Mucosa of descending colon (tissue), 3 donors: ENCODE measurements at regions not wholly inside any gene's neighbourhood (a gene's known extent, or its start where the extent isn't known, plus 50 kb on each side); places are given as distances from the start of the nearest gene placed in this dataset.
A peak's percentile ranks its signal among the peaks of the same experiment; 100 is the strongest.

Experiments
- ATAC-seq: fragments of 200-7000 bp; cut with Tn5 transposase; one replicate; pipeline ENCODE4 v1.9.1; 2020; ENCODE audit warnings: mild to moderate bottlenecking, moderate library complexity
- DNase-seq, 3 donors: peaks; one replicate each; pipeline ENCODE4 v3.0.0-alpha.2; 2020
- H3K36me3 ChIP-seq: fragments of 200-600 bp; one replicate; pipeline ENCODE4 v1.8.0; 2021; ENCODE audit warnings: low read depth, mild to moderate bottlenecking
- H3K4me1 ChIP-seq: fragments of 200-600 bp; one replicate; pipeline ENCODE4 v1.8.0; 2021; ENCODE audit warnings: low read depth, mild to moderate bottlenecking
- H3K4me3 ChIP-seq: fragments of 200-600 bp; one replicate; pipeline ENCODE4 v1.8.0; 2021; ENCODE audit warnings: mild to moderate bottlenecking
- H3K9me3 ChIP-seq: fragments of 200-600 bp; one replicate; pipeline ENCODE4 v1.8.0; 2021; ENCODE audit warnings: mild to moderate bottlenecking
- intact Hi-C, 2 donors: fragments of 100-400 bp; cut with DNase I in 1 of 2; cut with micrococcal nuclease in 1 of 2; formaldehyde crosslinking; loops; one replicate each; pipeline versions ENCODE4 v1.11.0 to v1.11.1; 2022; cut with DNase I, micrococcal nuclease
- TF ChIP-seq, protein P1 (sequence below): fragments of 200-600 bp; IDR thresholded peaks from one replicate; pipeline ENCODE4 v1.8.0; 2022; ENCODE audit warnings: antibody characterized with exemption, mild to moderate bottlenecking
- donor health status: DM: no; HTN: no; CAD: no; lungs with moderate emphysema.
- donor health status: DM: no; HTN: no; CAD: no.
- donor health status: DM: no; HTN: yes; CAD: no.

- Histone ChIP-seq H3K36me3 (no peaks in the 10 kb centered on the region), H3K4me3 (no peak overlapping the region), H3K9me3 (no peaks in the 10 kb centered on the region), H3K4me1 (no peaks in the 10 kb centered on the region)
- TF ChIP-seq, protein P1, sequence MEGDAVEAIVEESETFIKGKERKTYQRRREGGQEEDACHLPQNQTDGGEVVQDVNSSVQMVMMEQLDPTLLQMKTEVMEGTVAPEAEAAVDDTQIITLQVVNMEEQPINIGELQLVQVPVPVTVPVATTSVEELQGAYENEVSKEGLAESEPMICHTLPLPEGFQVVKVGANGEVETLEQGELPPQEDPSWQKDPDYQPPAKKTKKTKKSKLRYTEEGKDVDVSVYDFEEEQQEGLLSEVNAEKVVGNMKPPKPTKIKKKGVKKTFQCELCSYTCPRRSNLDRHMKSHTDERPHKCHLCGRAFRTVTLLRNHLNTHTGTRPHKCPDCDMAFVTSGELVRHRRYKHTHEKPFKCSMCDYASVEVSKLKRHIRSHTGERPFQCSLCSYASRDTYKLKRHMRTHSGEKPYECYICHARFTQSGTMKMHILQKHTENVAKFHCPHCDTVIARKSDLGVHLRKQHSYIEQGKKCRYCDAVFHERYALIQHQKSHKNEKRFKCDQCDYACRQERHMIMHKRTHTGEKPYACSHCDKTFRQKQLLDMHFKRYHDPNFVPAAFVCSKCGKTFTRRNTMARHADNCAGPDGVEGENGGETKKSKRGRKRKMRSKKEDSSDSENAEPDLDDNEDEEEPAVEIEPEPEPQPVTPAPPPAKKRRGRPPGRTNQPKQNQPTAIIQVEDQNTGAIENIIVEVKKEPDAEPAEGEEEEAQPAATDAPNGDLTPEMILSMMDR: no peak
- ATAC-seq (no peak), DNase-seq (no peak)
- intact Hi-C loops: loop anchor here (10.0 kb wide), 2 partner anchors 166 to 556 kb away; partner anchors contain the start of gene HLX (in 1 of the 2)
Measured at GRCh38 chr1:221431068-221431651, 310.7 kb downstream of the DUSP10 start.

DNA sequence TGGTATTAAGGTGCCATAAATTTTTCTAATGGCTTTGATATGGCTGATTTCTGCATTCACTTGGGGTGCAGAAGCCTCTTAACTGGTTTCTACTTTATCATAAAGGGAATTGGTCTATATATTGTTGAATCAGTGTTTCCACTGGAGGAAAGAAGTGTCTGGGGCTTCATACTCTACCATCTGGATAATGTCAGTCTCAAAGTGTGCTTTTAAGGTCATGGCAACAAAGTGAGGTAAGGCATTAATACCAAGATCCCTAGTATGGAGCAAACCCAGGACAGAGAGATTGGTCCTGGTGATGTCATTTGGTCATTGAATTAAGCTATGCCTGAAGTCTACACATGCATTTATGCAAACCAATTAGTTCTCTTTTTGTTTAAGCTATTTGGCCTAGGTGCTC lies 309.9 kb downstream of the DUSP10 start:
- TF ChIP-seq, protein P1: no peak
- intact Hi-C loops: loop anchor here (10.0 kb wide), 2 partner anchors 167 to 557 kb away; partner anchors contain the start of gene HLX (in 1 of the 2)
- H3K4me1 ChIP-seq: no peaks in the 10 kb centered on the region
- no peaks in the 10 kb centered on the region for H3K36me3 ChIP-seq
- no peak for DNase-seq
- H3K4me3 ChIP-seq: no peak overlapping the region
- no peaks in the 10 kb centered on the region for H3K9me3 ChIP-seq
- ATAC-seq: no peak

- H3K4me3 ChIP-seq: no peak overlapping the region
- DNase-seq (no peak), ATAC-seq (peak; percentile 60)
- H3K9me3 ChIP-seq: no peaks in the 10 kb centered on the region
- H3K4me1 ChIP-seq: no peaks in the 10 kb centered on the region
- H3K36me3 ChIP-seq: no peaks in the 10 kb centered on the region
- intact Hi-C loops: loop anchor here (10.0 kb wide), 2 partner anchors 171 to 561 kb away; partner anchors contain the start of gene HLX (in 1 of the 2)
- TF ChIP-seq, protein P1: peak; percentile 82
Measured at GRCh38 chr1:221435504-221435904, 306.4 kb downstream of the DUSP10 start.

DNA sequence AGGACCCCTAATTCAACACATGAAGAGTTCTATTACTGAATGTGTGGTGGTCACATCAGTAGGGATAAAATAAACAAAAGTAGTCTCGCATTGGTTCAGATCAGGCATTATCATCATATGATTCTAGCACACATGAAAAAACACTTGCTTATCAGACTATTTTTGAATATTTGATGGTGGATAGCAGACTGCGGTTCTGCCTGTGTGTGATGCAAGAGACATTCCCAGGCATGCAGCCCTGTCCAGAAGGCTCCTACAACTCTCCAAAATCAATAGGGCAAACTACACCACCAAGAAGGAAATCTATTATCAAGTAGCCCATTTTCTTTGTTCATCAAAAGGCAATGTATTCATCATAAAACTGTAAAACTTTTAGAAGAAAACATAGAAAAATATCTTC lies 304.7 kb downstream of the DUSP10 start:
- TF ChIP-seq, protein P1: no peak
- no peaks in the 10 kb centered on the region for H3K36me3 ChIP-seq
- DNase-seq: no peak
- intact Hi-C loops: loop anchor here (10.0 kb wide), 2 partner anchors 172 to 562 kb away; partner anchors contain the start of gene HLX (in 1 of the 2)
- H3K4me3 ChIP-seq: no peak overlapping the region
- ATAC-seq: no peak
- no peaks in the 10 kb centered on the region for H3K9me3 ChIP-seq
- no peaks in the 10 kb centered on the region for H3K4me1 ChIP-seq

- intact Hi-C loops: loop anchor here (10.0 kb wide), 2 partner anchors 173 to 563 kb away; partner anchors contain the start of gene HLX (in 1 of the 2)
- DNase-seq (no peak), ATAC-seq (no peak)
- H3K9me3 ChIP-seq: no peaks in the 10 kb centered on the region
- no peaks in the 10 kb centered on the region for H3K4me1 ChIP-seq
- no peaks in the 10 kb centered on the region for H3K36me3 ChIP-seq
- no peak overlapping the region for H3K4me3 ChIP-seq
- TF ChIP-seq, protein P1: no peak
Measured at GRCh38 chr1:221437926-221438325, 304.0 kb downstream of the DUSP10 start.
